Neural cell (in vitro differentiated cells): ENCODE measurements at regions not wholly inside any gene's neighbourhood (a gene's known extent, or its start where the extent isn't known, plus 50 kb on each side); places are given as distances from the start of the nearest gene placed in this dataset.

Experiments used
- EP300 ChIP-seq: fragments of 450-650 bp; conservative IDR thresholded peaks from 2 replicates; pipeline ENCODE4 v1.6.1; 2014; ENCODE audit warnings: antibody characterized with exemption, mild to moderate bottlenecking, moderate library complexity; ENCODE audit not compliant: poor library complexity, severe bottlenecking
- EZH2 ChIP-seq: fragments of 200-600, 300-800 bp; shearing (Covaris generic), sonication (generic); IDR thresholded peaks from 2 replicates; pipeline ENCODE4 v1.6.1; 2014; ENCODE audit warnings: antibody characterized with exemption, low read length, borderline replicate concordance, mild to moderate bottlenecking; ENCODE audit not compliant: insufficient read depth, poor library complexity, severe bottlenecking
- RAD21 ChIP-seq: fragments of 450-650 bp; conservative IDR thresholded peaks from 2 replicates; pipeline ENCODE4 v1.6.1; 2014; ENCODE audit warnings: antibody characterized with exemption, mild to moderate bottlenecking, moderate library complexity
- REST ChIP-seq: IDR thresholded peaks from 2 replicates; pipeline ENCODE4 v1.6.1; 2012; ENCODE audit warnings: borderline replicate concordance
- TAF1 ChIP-seq: IDR thresholded peaks from 2 replicates; pipeline ENCODE4 v1.6.1; 2012; ENCODE audit warnings: low read depth
- TF ChIP-seq, protein P1 (sequence below): fragments of 450-650 bp; IDR thresholded peaks from 2 replicates; pipeline ENCODE4 v1.5.1; 2014; ENCODE audit warnings: antibody characterized with exemption, mild to moderate bottlenecking, moderate library complexity; ENCODE audit not compliant: poor library complexity, severe bottlenecking

DNA sequence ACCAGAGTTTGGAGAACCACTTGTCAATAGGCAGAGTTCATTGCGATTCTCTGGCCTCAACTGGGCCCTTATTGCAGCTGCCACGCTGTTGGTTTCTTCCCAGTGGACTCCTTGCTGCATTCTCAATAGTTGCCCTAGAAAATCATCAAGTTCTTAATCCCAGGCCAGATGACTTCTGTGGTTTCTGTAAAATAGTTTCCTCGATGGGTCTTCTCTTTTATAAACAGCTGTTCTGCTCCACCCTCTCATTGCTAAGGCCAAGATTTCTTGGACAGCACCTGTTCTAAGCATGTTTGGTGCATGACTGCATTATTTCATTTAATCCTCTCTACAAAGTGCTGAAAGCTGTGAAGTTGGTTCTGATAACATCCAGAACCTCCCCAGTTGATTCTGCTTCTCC is 131.0 kb downstream of the BCL2L11 start:
- no peak for TF ChIP-seq EZH2
- TF ChIP-seq REST = no peak
- TF ChIP-seq, protein P1, sequence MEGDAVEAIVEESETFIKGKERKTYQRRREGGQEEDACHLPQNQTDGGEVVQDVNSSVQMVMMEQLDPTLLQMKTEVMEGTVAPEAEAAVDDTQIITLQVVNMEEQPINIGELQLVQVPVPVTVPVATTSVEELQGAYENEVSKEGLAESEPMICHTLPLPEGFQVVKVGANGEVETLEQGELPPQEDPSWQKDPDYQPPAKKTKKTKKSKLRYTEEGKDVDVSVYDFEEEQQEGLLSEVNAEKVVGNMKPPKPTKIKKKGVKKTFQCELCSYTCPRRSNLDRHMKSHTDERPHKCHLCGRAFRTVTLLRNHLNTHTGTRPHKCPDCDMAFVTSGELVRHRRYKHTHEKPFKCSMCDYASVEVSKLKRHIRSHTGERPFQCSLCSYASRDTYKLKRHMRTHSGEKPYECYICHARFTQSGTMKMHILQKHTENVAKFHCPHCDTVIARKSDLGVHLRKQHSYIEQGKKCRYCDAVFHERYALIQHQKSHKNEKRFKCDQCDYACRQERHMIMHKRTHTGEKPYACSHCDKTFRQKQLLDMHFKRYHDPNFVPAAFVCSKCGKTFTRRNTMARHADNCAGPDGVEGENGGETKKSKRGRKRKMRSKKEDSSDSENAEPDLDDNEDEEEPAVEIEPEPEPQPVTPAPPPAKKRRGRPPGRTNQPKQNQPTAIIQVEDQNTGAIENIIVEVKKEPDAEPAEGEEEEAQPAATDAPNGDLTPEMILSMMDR = no peak
- TF ChIP-seq TAF1 = no peak
- TF ChIP-seq RAD21 = no peak
- TF ChIP-seq EP300 = no peak
